HG03196 (cell line): ENCODE measurements at regions not wholly inside any gene's neighbourhood (a gene's known extent, or its start where the extent isn't known, plus 50 kb on each side); places are given as distances from the start of the nearest gene placed in this dataset.
A peak's percentile ranks its signal among the peaks of the same experiment; 100 is the strongest.

Experiments used
- ATAC-seq: cut with Tn5 transposase; IDR thresholded peaks from one replicate; pipeline ENCODE4 v1.9.1; 2021; ENCODE audit not compliant: unreplicated experiment

DNA sequence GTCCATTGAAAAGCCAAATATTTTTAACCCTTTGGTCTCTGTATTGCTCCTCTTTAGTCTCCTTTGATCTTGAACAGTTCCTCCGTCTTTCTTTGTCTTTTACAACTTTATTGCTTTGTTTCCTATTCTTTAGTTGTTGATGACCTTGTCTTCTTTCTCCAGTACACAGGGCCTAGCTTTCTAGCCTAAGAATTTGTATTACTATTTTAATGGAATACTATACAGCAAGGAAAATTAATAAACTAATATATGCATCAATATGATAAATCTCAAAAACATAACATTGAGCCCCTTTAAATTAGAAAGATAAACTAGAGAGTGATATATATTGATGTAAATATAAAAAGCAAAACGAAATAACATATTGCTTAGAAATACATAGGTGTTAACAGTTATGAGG is 88.7 kb downstream of the NR1D2 start:
- ATAC-seq = no peak

DNA sequence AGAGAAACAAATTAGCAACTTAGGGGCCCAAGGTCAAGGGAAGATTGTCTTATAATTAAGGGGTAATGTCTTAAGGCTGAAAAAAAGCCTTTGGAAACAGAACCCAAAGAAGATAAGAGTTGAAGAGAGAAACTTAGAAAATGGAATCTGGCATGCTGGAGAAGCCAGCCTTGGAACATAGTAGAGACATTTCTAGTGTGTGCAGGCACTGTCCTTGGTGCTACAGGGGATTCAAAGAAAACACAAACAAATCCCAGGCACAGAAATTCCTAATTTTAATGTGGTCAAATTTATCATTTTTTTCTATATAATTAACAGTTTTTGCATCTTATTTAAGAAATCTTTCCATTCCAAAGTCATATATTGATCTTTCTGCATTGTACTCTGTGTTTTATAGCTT is 89.4 kb downstream of the NR1D2 start:
- ATAC-seq = no peak

DNA sequence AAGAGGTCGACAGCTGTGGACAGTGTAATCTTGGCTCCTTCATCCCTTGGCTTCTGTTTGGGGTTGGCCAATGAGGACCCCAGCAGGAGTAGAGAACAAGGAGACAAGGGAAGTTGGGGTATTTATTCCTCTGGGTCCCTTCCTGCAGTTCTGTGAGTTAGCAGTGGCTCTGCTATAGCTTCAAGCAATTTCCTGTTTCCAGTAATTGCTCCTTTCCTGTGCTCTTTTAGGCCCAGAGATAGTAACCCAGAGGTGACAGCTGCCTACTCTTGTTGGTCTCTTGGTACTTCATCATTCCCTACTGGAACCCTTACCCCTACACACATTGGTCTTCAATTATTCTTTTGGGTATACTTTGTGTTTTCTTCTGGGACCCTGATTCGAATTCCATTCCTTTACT is 92.9 kb downstream of the NR1D2 start:
- no peak for ATAC-seq

DNA sequence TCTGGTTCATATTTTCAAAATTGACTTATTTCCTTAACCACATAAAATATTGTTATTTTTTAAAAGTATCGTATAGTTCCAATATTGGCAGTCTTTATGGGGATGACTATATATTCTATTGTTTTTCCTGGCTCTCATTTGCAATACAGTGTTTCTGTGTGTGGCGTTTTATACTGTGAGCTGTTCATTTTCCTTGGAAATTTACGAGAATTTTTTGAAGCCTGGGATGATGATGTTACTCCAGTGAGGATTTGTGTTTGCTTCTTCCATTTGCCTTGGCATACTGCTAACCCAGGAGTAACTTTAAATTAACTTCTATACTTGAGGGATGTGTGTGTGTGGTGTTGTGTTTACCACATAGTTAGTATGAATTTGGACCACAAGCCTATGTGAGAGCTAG is 95.2 kb downstream of the NR1D2 start:
- ATAC-seq = no peak

DNA sequence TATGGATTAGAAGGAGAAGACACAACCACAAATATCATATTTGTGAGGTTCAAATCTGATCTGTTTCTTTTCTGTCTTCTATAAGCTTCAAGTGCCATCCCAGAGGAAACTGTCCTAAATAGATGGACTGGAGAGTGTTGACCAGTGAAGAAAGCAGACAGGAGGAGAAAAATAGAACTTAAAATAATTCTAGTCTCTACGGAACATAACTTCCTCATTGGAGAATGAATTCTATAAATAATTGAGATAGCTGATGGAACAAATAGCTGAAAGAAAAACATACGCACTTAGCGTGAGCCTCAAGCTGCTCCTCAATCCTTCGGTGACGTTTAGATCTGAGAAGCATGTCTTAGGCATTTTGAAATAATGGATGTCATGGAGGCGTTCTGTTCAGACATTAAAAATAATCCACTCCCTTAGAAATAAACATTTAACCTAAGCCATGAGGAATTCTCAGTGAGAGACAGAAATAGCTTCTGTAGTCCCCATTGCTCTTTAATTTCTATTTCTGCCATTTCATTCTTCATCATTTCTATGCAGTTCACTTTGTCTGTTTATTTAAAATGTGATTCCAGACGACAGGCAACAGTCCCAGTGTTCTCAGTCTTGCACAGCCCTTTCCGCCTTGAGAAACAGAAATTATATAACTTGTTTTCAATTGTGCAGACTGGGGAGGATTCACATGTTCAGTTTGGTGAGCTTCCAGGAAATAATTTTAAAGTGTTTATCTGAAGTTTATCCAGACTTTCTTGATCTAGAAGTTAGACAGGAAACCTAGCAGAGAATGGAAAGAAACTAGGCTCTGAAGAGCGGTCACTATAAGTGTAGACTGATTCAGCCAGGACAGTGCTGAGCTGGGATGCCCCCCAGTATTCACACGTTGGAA is 97.3 kb downstream of the NR1D2 start:
- ATAC-seq = no peak

DNA sequence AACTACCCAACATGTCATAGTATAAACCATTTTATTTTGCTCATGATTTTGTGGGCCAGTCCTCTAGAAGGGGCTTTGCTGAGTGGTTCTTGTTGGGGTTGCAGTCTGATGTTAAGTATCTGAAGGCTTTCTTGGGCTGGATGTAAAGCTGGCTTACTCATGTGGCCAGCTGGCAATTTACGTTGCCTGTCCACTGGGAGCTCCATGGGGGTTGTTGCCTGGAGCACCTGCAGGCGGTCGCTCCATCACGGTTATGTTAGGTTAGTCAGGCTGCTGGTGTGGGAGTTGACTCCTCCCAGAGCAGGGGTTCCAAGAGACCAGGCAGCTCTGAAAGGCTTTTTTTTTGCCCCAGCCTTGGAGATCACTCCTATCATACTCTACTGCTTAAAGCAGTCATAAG is 98.1 kb downstream of the NR1D2 start:
- no peak for ATAC-seq

DNA sequence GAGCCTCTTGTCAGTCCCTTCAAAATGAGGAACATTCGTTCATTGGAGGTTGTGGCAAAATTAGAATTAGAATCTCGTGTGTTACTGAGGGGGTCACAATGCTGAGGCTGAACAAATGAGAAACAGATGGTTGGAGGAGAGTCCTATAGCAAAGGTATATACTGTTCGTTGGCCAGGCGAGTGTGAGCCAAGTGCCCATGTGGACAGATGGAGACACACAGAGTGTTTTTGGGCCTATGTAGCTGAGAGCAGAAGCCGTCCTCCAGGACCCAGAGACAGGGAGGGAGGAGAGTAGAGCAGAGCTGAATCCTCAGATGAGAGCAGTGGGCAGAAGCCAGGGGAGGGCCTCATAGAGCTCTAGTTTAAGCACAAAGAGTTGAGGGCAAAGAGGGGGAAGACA is 98.9 kb downstream of the NR1D2 start:
- ATAC-seq = no peak

DNA sequence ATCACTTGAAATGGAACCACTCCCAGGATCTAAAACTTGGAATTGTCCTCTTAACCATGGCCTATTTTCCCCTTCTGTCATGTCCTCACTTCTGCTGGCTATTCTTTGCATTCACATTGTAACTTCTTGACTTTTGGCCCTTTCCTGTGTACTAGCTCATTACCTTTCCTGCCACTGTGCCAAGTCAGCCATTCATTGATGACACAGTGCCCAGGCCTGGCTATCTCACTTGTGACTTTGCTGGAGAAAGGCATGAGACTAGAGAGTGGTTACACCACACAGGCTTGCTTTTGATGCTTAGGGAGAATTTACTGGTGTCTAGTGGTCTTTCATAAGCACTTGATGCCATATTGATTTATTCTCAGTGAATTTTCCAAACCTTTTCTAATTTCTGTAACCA is 101.1 kb downstream of the NR1D2 start:
- ATAC-seq = no peak

DNA sequence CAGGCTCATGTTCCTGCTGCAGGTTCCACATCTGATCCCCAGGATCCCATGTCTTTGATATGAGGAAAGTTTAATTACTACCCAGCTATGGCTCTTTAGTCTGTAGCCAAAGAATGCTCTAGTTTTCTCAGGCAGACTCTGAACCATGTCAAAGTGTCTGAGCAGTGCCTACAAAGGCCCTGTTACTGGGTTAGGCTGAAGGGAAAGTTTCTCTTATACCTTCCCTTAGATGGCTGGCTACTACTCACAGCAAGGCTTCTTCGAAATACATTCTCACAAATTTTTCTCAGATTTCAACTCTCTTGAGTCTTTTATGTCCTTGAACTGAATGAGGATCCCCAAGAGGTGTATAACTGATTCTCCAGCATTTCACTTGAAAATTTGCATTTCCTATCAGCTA is 102.4 kb downstream of the NR1D2 start:
- ATAC-seq = peak; percentile 40

DNA sequence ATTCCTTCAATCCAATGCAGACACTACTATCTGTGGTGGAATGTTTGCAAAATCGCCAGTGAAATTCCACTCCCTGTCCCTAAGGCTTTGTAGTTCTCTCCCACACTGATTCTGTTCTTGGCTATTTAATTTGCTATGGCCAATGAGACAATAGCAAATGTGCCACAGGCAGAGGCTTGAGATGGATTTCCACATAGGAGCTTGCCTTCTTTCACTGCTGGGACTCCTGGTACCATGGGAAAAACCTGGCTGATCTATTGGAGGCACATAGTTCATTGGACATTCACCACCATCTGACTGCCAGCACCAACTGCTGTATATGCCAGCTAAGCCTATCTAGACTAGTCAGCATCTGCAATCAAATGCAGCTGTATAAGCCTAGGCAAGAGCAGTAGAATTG is 103.8 kb downstream of the NR1D2 start:
- ATAC-seq = no peak

DNA sequence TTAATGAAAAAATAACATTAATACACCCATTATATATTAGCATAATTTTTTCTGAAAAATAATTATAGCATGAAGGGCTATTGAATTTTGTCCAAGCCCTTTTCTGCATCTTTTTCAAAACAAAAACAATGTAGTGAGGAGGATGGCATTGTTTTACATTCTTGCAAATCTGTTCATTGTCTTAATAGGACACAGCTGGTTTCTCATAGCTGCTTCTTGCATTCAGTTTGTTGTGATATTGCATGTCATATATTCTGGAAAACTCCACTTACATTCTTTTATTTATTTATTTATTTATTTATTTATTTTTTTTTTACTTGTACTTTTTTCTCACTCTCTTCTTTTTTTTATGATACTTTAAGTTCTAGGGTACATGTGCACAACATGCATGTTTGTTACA is 107.4 kb downstream of the NR1D2 start:
- ATAC-seq = no peak

DNA sequence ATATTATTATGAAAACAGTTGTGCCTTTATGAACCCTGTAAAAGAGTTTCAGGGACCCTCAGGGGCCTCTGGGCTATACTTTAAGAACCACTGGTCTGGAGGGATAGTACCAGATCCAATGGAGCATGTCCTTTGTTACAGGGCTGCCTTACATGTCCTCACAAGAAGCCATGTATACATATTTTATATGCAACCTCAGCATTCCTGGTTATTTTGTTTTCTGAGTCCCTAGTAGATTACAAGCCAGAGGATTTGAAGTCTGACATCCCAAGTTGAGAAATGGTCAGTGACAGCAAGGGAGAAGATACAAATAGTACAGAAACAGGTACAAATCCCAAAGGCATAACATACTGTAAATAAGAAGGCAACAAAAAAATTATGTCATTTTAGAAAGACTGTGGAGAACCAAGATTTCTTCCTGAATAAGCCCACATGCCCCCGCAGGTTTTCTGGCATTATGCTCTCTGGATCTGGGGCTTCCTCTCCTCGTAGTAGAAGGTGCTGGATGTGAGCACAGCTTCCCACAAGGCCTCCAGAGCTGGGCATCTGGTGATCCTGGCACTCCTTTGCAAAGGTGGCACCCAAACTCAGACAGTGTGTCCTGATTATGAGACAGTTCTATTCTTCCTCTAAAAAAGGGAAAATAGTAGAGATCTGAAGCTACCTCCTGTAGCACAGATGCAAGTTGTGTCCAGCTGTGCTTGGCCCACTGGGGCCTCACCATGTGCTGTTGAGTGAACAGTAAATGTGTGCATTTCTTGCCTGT is 114.0 kb downstream of the NR1D2 start:
- ATAC-seq = no peak

DNA sequence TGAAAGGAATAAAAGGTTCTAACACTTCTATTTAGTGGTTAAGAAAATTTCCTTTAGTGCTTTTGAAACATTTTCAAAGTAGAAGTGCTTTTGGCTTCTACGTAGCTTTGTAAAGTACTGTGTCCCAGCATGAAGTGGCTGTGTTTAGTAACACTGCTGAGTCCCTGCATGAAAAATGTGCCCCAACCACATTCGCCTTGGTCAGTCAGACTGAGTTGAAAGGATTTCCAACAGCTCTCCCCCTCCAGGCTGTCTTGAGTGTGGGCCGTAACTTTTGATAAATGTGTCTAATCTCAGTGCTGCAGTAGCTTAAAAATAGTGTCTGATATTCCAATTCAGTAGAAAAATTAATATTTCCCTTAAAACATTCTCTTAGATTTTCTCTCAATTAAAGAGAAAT is 115.0 kb downstream of the NR1D2 start:
- no peak for ATAC-seq

DNA sequence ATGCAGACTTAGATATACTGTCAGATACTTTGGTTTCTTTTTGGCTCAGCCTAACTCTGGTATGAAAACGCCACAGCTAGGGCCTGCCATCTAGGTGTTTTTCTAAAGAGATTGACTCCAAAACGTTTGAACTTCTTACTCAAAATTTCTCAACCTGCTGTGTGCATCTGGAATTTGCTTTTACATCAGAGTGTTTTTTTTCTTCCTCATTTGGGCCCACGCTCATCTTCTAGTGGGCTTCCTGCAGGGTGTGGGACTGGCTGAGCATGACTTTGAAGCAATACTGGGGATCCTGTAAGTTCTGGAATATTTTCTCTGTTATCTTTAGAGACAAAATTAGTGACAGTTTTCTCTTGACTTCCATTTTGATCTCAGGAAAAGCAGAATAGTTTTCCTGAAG is 117.8 kb downstream of the NR1D2 start:
- no peak for ATAC-seq
